ENCODE measurements at regions not wholly inside any gene's neighbourhood (a gene's known extent, or its start where the extent isn't known, plus 50 kb on each side); places are given as distances from the start of the nearest gene placed in this dataset.

DNA sequence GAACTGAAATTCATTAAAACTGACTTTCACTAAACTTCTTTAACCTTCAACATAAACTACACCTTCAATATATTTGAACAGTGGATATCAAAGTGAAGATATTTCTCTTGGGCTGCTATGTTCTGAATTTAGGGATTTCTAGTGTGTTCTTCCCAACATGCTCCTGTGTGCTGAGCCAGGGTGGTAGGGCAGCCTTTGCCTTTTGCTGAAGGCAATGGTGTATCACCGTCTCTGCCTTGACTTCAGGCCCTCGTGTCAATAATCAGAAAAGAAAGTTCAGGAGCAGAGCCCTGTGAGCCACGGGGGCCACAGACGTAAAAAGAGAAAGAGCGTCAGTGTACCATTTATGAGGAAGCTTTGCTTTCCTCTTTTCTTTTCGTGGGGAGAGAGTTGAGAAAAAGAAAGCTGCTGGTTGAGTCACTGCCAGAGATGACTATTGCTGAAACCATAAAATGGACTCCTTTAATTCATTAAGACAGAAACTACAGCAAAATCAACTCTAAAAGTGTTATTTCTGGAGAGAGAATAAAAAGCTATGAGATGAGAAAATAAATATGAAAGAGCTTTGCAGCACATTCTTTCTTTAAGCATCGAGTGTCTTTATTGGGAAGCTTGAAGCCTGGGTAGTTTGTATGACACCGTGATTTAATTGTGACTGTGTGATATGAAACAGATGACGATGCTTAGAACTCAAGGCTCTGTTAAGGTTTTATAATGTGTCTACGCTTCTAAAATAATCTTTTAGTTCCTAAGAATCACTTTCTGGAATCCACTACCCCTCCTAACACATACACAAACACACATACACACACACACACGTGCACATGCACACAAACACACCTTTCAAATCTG, 271.8 kb upstream of the MTNR1B start:
- TF ChIP-seq, protein P1, sequence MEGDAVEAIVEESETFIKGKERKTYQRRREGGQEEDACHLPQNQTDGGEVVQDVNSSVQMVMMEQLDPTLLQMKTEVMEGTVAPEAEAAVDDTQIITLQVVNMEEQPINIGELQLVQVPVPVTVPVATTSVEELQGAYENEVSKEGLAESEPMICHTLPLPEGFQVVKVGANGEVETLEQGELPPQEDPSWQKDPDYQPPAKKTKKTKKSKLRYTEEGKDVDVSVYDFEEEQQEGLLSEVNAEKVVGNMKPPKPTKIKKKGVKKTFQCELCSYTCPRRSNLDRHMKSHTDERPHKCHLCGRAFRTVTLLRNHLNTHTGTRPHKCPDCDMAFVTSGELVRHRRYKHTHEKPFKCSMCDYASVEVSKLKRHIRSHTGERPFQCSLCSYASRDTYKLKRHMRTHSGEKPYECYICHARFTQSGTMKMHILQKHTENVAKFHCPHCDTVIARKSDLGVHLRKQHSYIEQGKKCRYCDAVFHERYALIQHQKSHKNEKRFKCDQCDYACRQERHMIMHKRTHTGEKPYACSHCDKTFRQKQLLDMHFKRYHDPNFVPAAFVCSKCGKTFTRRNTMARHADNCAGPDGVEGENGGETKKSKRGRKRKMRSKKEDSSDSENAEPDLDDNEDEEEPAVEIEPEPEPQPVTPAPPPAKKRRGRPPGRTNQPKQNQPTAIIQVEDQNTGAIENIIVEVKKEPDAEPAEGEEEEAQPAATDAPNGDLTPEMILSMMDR (IDR thresholded peaks at IDR 0.05; ENCODE audit: borderline replicate concordance, extremely low read depth, low read length, poor library complexity, severe bottlenecking) = no peak
- TF ChIP-seq EZH2 (IDR thresholded peaks at IDR 0.05; ENCODE audit: borderline replicate concordance, low read depth, low read length, severe bottlenecking) = no peak
